ENCODE measurements at regions not wholly inside any gene's neighbourhood (a gene's known extent, or its start where the extent isn't known, plus 50 kb on each side); places are given as distances from the start of the nearest gene placed in this dataset.

DNA sequence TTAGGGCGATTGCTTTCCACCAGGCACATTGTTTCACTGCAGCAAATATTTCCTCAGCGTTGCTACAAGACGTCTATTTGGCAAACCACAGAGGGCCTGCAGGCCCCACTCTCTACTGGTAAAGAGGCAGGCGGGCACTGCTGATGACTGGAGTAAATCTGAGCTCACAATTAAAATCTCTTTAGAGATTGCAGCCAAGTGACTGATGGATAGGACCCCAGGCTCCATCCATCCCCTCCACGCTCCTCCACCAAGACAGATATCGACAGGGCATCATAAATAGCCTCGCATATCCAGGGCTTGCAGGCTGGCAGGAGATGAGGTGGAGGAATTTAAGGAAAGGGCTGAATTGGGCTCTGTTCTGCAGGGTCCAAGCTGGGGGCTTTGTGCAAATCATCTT is 50.4 kb upstream of the MDGA1 start:
- no peak overlapping the region for H3K4me3 ChIP-seq (ENCODE audit: extremely low read depth in 1 of 4, insufficient read depth in 2 of 4, low read depth in 3 of 4, low read length in 4 of 4)
- H4K5ac ChIP-seq (ENCODE audit: insufficient read length, low read depth, low read length), result no peak overlapping the region
- no peak overlapping the region for H3K27ac ChIP-seq (ENCODE audit: low read depth, low read length)
- H3K4me1 ChIP-seq (replicated peaks in 1 of 4; ENCODE audit: control insufficient read depth in 3 of 4, insufficient read depth in 4 of 4, low read length in 3 of 4), result peaks cover 0 to 2% (median 0%) of the 10 kb centered on the region in 4 experiments; a peak in 1 of 7 replicates
- H4K91ac ChIP-seq (replicated peaks; ENCODE audit: insufficient read length, low read length), result no peak overlapping the region
- CTCF ChIA-PET (ENCODE audit: partially characterized antibody), result interaction anchor here (0.8 to 2.0 kb wide), 5 partner anchors 11 to 338 kb away, joined by 3 to 5 read pairs (median 3); no protein-coding TSS in a partner anchor
- peak overlapping the region; percentile 71; the same call in 1 of the 2 replicates for H3K18ac ChIP-seq (ENCODE audit: extremely low read depth, low read length)
- H3K9me3 ChIP-seq (ENCODE audit: insufficient read depth in 2 of 2, low read depth in 1 of 2, low read length in 1 of 2), result no peaks in the 10 kb centered on the region
- H2BK120ac ChIP-seq (replicated peaks; ENCODE audit: low read depth, low read length), result no peak overlapping the region
- H3K9ac ChIP-seq (replicated peaks in 1 of 4; ENCODE audit: extremely low read depth in 1 of 4, low read depth in 3 of 4, low read length in 3 of 4), result no peak overlapping the region
- H3K23ac ChIP-seq (ENCODE audit: insufficient read length), result no peak overlapping the region
- no peaks in the 10 kb centered on the region for H3K36me3 ChIP-seq (ENCODE audit: control insufficient read depth in 2 of 4, insufficient read depth in 4 of 4, low read length in 3 of 4)
- no peaks in the 10 kb centered on the region for H3K79me2 ChIP-seq (ENCODE audit: control insufficient read depth in 1 of 2, insufficient read depth in 2 of 2, low read length in 2 of 2)
- no peaks in the 10 kb centered on the region for H3K23me2 ChIP-seq (ENCODE audit: low read depth, low read length)
- no peak overlapping the region for H3K14ac ChIP-seq (ENCODE audit: insufficient read length)
- H2BK5ac ChIP-seq (ENCODE audit: low read depth, low read length), result no peak overlapping the region
- H2BK12ac ChIP-seq (ENCODE audit: low read depth, low read length), result no peak overlapping the region
- H2BK15ac ChIP-seq (ENCODE audit: low read length), result no peak overlapping the region
- no peak overlapping the region for H3K56ac ChIP-seq (replicated peaks; ENCODE audit: insufficient read length, low read depth, low read length)
- no peaks in the 10 kb centered on the region for H4K20me1 ChIP-seq (replicated peaks in 1 of 2; ENCODE audit: control insufficient read depth in 1 of 2, insufficient read depth in 2 of 2, low read length in 2 of 2)
- no peak overlapping the region for H3K4me2 ChIP-seq (ENCODE audit: insufficient read depth in 1 of 2, low read depth in 2 of 2, low read length in 2 of 2)
- no peak overlapping the region for H2AK5ac ChIP-seq (ENCODE audit: low read depth, low read length)
- 93% methylated on average over 7 of the region's 7 CpGs; no CpG with 5 or more reads in 1 of the 2 experiments for WGBS, 2 experiments (ENCODE audit: extremely low coverage in 1 of 2, insufficient coverage in 1 of 2, insufficient read length in 1 of 2, insufficient replicate concordance in 2 of 2, low coverage in 1 of 2, low lambda C conversion rate in 2 of 2, missing lambda C conversion rate in 1 of 2)
- no peak overlapping the region for H4K8ac ChIP-seq (ENCODE audit: extremely low read depth, insufficient read depth, low read length)
- peaks cover 0 to 15% (median 12%) of the 10 kb centered on the region in 4 experiments; a peak in 4 of 7 replicates for H3K27me3 ChIP-seq (replicated peaks in 1 of 4; ENCODE audit: control insufficient read depth in 3 of 4, extremely low read depth in 1 of 4, insufficient read depth in 3 of 4, low read length in 3 of 4)
- H3K4ac ChIP-seq (replicated peaks; ENCODE audit: insufficient read length, low read depth, low read length), result no peak overlapping the region
- DNase-seq (ENCODE audit: low read depth in 1 of 2, low spot score in 2 of 2) (no peak), FAIRE-seq (no peak)
- H2AFZ ChIP-seq (ENCODE audit: low read length), result no peak overlapping the region
- H3K79me1 ChIP-seq (ENCODE audit: low read depth, low read length), result no peaks in the 10 kb centered on the region
- no peak overlapping the region for H2BK20ac ChIP-seq (ENCODE audit: low read length)
- POLR2A ChIA-PET (ENCODE audit: partially characterized antibody), result interaction anchor here (0.6 to 0.8 kb wide), 2 partner anchors 9 to 536 kb away, joined by 3 read pairs; no protein-coding TSS in a partner anchor
- no peak for TF ChIP-seq BRCA1 (IDR thresholded peaks at IDR 0.05; ENCODE audit: low read depth, low read length)
- TF ChIP-seq CBX8 (IDR thresholded peaks at IDR 0.05; ENCODE audit: borderline replicate concordance, low read depth, low read length), result no peak
- TF ChIP-seq, protein P1, sequence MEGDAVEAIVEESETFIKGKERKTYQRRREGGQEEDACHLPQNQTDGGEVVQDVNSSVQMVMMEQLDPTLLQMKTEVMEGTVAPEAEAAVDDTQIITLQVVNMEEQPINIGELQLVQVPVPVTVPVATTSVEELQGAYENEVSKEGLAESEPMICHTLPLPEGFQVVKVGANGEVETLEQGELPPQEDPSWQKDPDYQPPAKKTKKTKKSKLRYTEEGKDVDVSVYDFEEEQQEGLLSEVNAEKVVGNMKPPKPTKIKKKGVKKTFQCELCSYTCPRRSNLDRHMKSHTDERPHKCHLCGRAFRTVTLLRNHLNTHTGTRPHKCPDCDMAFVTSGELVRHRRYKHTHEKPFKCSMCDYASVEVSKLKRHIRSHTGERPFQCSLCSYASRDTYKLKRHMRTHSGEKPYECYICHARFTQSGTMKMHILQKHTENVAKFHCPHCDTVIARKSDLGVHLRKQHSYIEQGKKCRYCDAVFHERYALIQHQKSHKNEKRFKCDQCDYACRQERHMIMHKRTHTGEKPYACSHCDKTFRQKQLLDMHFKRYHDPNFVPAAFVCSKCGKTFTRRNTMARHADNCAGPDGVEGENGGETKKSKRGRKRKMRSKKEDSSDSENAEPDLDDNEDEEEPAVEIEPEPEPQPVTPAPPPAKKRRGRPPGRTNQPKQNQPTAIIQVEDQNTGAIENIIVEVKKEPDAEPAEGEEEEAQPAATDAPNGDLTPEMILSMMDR (IDR thresholded peaks at IDR 0.05; ENCODE audit: control extremely low read depth in 1 of 3, insufficient read depth in 1 of 3, low read depth in 1 of 3, low read length in 3 of 3), result no peak
- TF ChIP-seq, protein P2, sequence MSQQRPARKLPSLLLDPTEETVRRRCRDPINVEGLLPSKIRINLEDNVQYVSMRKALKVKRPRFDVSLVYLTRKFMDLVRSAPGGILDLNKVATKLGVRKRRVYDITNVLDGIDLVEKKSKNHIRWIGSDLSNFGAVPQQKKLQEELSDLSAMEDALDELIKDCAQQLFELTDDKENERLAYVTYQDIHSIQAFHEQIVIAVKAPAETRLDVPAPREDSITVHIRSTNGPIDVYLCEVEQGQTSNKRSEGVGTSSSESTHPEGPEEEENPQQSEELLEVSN (IDR thresholded peaks at IDR 0.05), result no peak
- no peak for TF ChIP-seq ZNF274 (IDR thresholded peaks at IDR 0.05; ENCODE audit: borderline replicate concordance, extremely low read depth, low read length)
- TF ChIP-seq CTBP2 (IDR thresholded peaks at IDR 0.05; ENCODE audit: borderline replicate concordance, insufficient read depth, insufficient read length, low read length), result no peak
- TF ChIP-seq EGR1 (IDR thresholded peaks at IDR 0.05; ENCODE audit: borderline replicate concordance, low read depth, low read length), result no peak
- TF ChIP-seq, protein P3, sequence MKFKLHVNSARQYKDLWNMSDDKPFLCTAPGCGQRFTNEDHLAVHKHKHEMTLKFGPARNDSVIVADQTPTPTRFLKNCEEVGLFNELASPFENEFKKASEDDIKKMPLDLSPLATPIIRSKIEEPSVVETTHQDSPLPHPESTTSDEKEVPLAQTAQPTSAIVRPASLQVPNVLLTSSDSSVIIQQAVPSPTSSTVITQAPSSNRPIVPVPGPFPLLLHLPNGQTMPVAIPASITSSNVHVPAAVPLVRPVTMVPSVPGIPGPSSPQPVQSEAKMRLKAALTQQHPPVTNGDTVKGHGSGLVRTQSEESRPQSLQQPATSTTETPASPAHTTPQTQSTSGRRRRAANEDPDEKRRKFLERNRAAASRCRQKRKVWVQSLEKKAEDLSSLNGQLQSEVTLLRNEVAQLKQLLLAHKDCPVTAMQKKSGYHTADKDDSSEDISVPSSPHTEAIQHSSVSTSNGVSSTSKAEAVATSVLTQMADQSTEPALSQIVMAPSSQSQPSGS (IDR thresholded peaks at IDR 0.05; ENCODE audit: low read length), result no peak
- TF ChIP-seq POLR2A (IDR thresholded peaks at IDR 0.05; ENCODE audit: control extremely low read depth in 1 of 2, low read depth in 2 of 2, low read length in 2 of 2), result no peak
